Panc1 (cell line): ENCODE measurements at regions not wholly inside any gene's neighbourhood (a gene's known extent, or its start where the extent isn't known, plus 50 kb on each side); places are given as distances from the start of the nearest gene placed in this dataset.

Source experiments
- CTCF ChIP-seq: fragments of 450-650 bp; IDR thresholded peaks from 2 replicates; pipeline ENCODE4 v1.5.1; 2017; ENCODE audit warnings: mild to moderate bottlenecking
- POLR2AphosphoS5 ChIP-seq: IDR thresholded peaks from 2 replicates; pipeline ENCODE4 v1.6.1; 2012; ENCODE audit warnings: mild to moderate bottlenecking, low read depth, low read length, moderate library complexity
- REST ChIP-seq, 2 experiments: IDR thresholded peaks; 2 replicates each; pipeline ENCODE4 v1.6.1; 2011 to 2012; ENCODE audit warnings: low read depth in 2 of 2, control low read depth in 1 of 2, low read length in 1 of 2, mild to moderate bottlenecking in 1 of 2, moderate library complexity in 1 of 2; ENCODE audit not compliant: insufficient read depth in 1 of 2
- SIN3A ChIP-seq: IDR thresholded peaks from 2 replicates; pipeline ENCODE4 v1.6.1; 2012; ENCODE audit warnings: low read depth, mild to moderate bottlenecking, low read length, moderate library complexity, borderline replicate concordance; ENCODE audit not compliant: insufficient read depth
- TCF7L2 ChIP-seq: IDR thresholded peaks from 2 replicates; pipeline ENCODE4 v1.6.1; 2011; ENCODE audit warnings: mild to moderate bottlenecking, low read depth, low read length, inconsistent platforms

- TF ChIP-seq CTCF (no peak), POLR2AphosphoS5 (no peak), REST (IDR thresholded peaks at IDR 0.05; ENCODE audit: insufficient read depth in 1 of 2, low read depth in 2 of 2, low read length in 1 of 2) (no peak), TCF7L2 (no peak), SIN3A (no peak)
These were observed 731.3 kb upstream of the NRSN1 start for GRCh38 chr6:23394681-23395080.
